HepG2 (cell line): ENCODE measurements at regions not wholly inside any gene's neighbourhood (a gene's known extent, or its start where the extent isn't known, plus 50 kb on each side); places are given as distances from the start of the nearest gene placed in this dataset.
"Not testable (repeated sequence)": the region's sequence is repeated elsewhere in the genome, so short reads cannot be mapped to it uniquely, and the experiment has no call there.

Source experiments
- ATAC-seq: fragments of 200-7000 bp; cut with Tn5 transposase; 3 replicates; pipeline ENCODE4 v1.9.1; 2020; ENCODE audit warnings: mild to moderate bottlenecking, moderate library complexity
- BruUV-seq: library from RNA; stranded (reverse); fragments of 400-500 nt; replicated peaks from 2 replicates; lab custom pipeline; 2021; lab: Mats Ljungman, UMichigan
- CTCF ChIA-PET: fragments of 300-600 bp; formaldehyde crosslinking; extraction: SDS; loops from one replicate; lab custom pipeline; 2021; ENCODE audit warnings: low total read pairs, inconsistent platforms, low intra/inter-chr PET ratio; lab: Yijun Ruan, JAX
- POLR2A ChIA-PET: fragments of 350-600 bp; sonication (Branson Sonifier 250); formaldehyde crosslinking; loops from one replicate; lab custom pipeline; 2020; ENCODE audit warnings: antibody characterized with exemption, inconsistent platforms; lab: Yijun Ruan, JAX
- DNase-seq: peaks from one replicate; pipeline ENCODE4 v3.0.0-alpha.2; 2015; ENCODE audit warnings: low spot score
- FAIRE-seq: peaks from 3 replicates; lab custom pipeline; 2011; peaks lifted over from hg19 to GRCh38; lab: Jason Lieb, UNC
- H2AFZ ChIP-seq: one replicate; pipeline ENCODE4 v1.6.1; 2011; ENCODE audit warnings: low read length, inconsistent platforms
- H3K27ac ChIP-seq: fragments of 300-600 bp; 3 replicates; pipeline ENCODE4 v1.8.0; 2011; ENCODE audit warnings: mixed run types, mild to moderate bottlenecking, mixed read lengths, low read length, inconsistent platforms; ENCODE audit not compliant: insufficient read depth; ENCODE audit errors: extremely low read length
- H3K27me3 ChIP-seq, 2 experiments: fragments of 200-600 bp in 1 of 2; 2 replicates in 1 of 2; 3 replicates in 1 of 2; pipeline versions ENCODE4 v1.6.0 to v1.8.0; 2011; ENCODE audit warnings: low read length in 2 of 2, mild to moderate bottlenecking in 2 of 2, moderate library complexity in 2 of 2, inconsistent platforms in 1 of 2; ENCODE audit not compliant: insufficient read depth in 2 of 2, control insufficient read depth in 1 of 2
- H3K36me3 ChIP-seq, 2 experiments: fragments of 200-600 bp in 1 of 2; replicated peaks in 1 of 2; 2 replicates in 1 of 2; 3 replicates in 1 of 2; pipeline versions ENCODE4 v1.5.1 to v1.8.0; 2011; ENCODE audit warnings: low read length in 2 of 2, inconsistent platforms in 1 of 2; ENCODE audit not compliant: insufficient read depth in 2 of 2, control insufficient read depth in 1 of 2
- H3K4me1 ChIP-seq: 2 replicates; pipeline ENCODE4 v1.5.1; 2012; ENCODE audit warnings: low read length, inconsistent platforms; ENCODE audit not compliant: insufficient read depth
- H3K4me2 ChIP-seq: 2 replicates; pipeline ENCODE4 v1.6.0; 2011; ENCODE audit warnings: low read depth, low read length, inconsistent platforms
- H3K4me3 ChIP-seq, 3 experiments: fragments of 200-600 bp in 1 of 3; sonication (generic), shearing (Covaris generic) in 1 of 3; replicated peaks in 1 of 3; 2 replicates each; pipeline ENCODE4 v1.5.1; 2011 to 2016; ENCODE audit warnings: low read length in 3 of 3, inconsistent platforms in 2 of 3, low read depth in 2 of 3, mild to moderate bottlenecking in 2 of 3, control low read depth in 1 of 3, mixed read lengths in 1 of 3; ENCODE audit not compliant: insufficient read depth in 1 of 3
- H3K79me2 ChIP-seq: one replicate; pipeline ENCODE4 v1.6.1; 2011; ENCODE audit warnings: low read length, inconsistent platforms; ENCODE audit not compliant: insufficient read depth
- H3K9ac ChIP-seq: 2 replicates; pipeline ENCODE4 v1.6.0; 2011; ENCODE audit warnings: mild to moderate bottlenecking, low read depth, low read length, inconsistent platforms; ENCODE audit not compliant: insufficient read depth
- H3K9me3 ChIP-seq: 2 replicates; pipeline ENCODE4 v1.5.1; 2012; ENCODE audit warnings: mild to moderate bottlenecking, low read length
- H4K20me1 ChIP-seq: 2 replicates; pipeline ENCODE4 v1.6.0; 2011; ENCODE audit warnings: inconsistent platforms, mild to moderate bottlenecking, low read length, moderate library complexity; ENCODE audit not compliant: insufficient read depth
- FIP1L1 ChIP-seq: fragments of 200-400 bp; formaldehyde crosslinking; IDR thresholded peaks from 2 replicates; pipeline ENCODE4 v1.6.1; 2018; ENCODE audit warnings: low read depth, mild to moderate bottlenecking, low read length, moderate library complexity, borderline replicate concordance; ENCODE audit not compliant: insufficient read depth
- GABPB1 ChIP-seq: IDR thresholded peaks from 2 replicates; pipeline ENCODE4 v1.6.1; 2016; ENCODE audit warnings: mild to moderate bottlenecking, missing genetic modification reagents, moderate library complexity, missing compliant biosample characterization
- JUNB ChIP-seq: sonication (generic); formaldehyde crosslinking; IDR thresholded peaks from 2 replicates; pipeline ENCODE4 v1.8.0; 2022; ENCODE audit warnings: missing genetic modification reagents, mild to moderate bottlenecking, borderline replicate concordance
- MBD4 ChIP-seq: IDR thresholded peaks from 2 replicates; pipeline ENCODE4 v1.6.1; 2012; ENCODE audit warnings: low read length, inconsistent platforms, borderline replicate concordance
- PTBP1 ChIP-seq: fragments of 200-400 bp; formaldehyde crosslinking; IDR thresholded peaks from 2 replicates; pipeline ENCODE4 v1.6.1; 2018; ENCODE audit warnings: low read length, low read depth; ENCODE audit not compliant: poor library complexity, severe bottlenecking
- RARA ChIP-seq: IDR thresholded peaks from 2 replicates; pipeline ENCODE4 v1.6.1; 2016; ENCODE audit warnings: missing genetic modification reagents, missing compliant biosample characterization
- SMARCC2 ChIP-seq: fragments of 450-650 bp; IDR thresholded peaks from 2 replicates; pipeline ENCODE4 v1.6.1; 2017; ENCODE audit warnings: antibody characterized with exemption, mild to moderate bottlenecking
- SNAPC2 ChIP-seq: sonication (generic); formaldehyde crosslinking; IDR thresholded peaks from 2 replicates; pipeline ENCODE4 v1.8.1; 2022; ENCODE audit warnings: mild to moderate bottlenecking, missing genetic modification reagents
- ZKSCAN5 ChIP-seq: sonication (generic); formaldehyde crosslinking; IDR thresholded peaks from 2 replicates; pipeline ENCODE4 v1.5.1; 2020; ENCODE audit warnings: mild to moderate bottlenecking, missing genetic modification reagents
- ZMAT5 ChIP-seq: sonication (generic); formaldehyde crosslinking; IDR thresholded peaks from 2 replicates; pipeline ENCODE4 v1.5.0; 2020; ENCODE audit warnings: mild to moderate bottlenecking, low read depth, missing genetic modification reagents, borderline replicate concordance
- ZNF136 ChIP-seq: sonication (generic); formaldehyde crosslinking; IDR thresholded peaks from 2 replicates; pipeline ENCODE4 v1.8.1; 2022; ENCODE audit warnings: low read depth, mild to moderate bottlenecking, moderate library complexity, missing genetic modification reagents
- ZNF550 ChIP-seq: sonication (generic); formaldehyde crosslinking; IDR thresholded peaks from 2 replicates; pipeline ENCODE4 v1.4.0; 2020; ENCODE audit warnings: mild to moderate bottlenecking, missing genetic modification reagents, borderline replicate concordance
- ZNF747 ChIP-seq: sonication (generic); formaldehyde crosslinking; IDR thresholded peaks from 2 replicates; pipeline ENCODE4 v1.8.1; 2023; ENCODE audit warnings: missing genetic modification reagents, mild to moderate bottlenecking, borderline replicate concordance
- ZNF780A ChIP-seq: sonication (generic); formaldehyde crosslinking; IDR thresholded peaks from 2 replicates; pipeline ENCODE4 v1.8.0; 2022; ENCODE audit warnings: mild to moderate bottlenecking, missing genetic modification reagents, moderate library complexity
- WGBS: methylation state at CpG from one replicate; pipeline ENCODE4 v1.1.6; 2017; ENCODE audit warnings: low lambda C conversion rate; 5-methylcytosine and 5-hydroxymethylcytosine counted together
- in situ Hi-C: cut with HindIII; loops from 2 replicates; pipeline ENCODE4 v1.10.0; 2017; ENCODE audit warnings: low pct_unique_long_range_greater_than_20kb; ENCODE audit not compliant: extremely low pct_ligation_motif_present
- intact Hi-C: fragments of 100-400 bp; cut with micrococcal nuclease; formaldehyde crosslinking; loops from one replicate; pipeline ENCODE4 v1.10.0; 2022; ENCODE audit not compliant: unreplicated experiment
- TF ChIP-seq, protein P1 (sequence below): sonication (generic); formaldehyde crosslinking; IDR thresholded peaks from 2 replicates; pipeline ENCODE4 v1.9.0; 2022; ENCODE audit warnings: missing genetic modification reagents, mild to moderate bottlenecking, borderline replicate concordance
- TF ChIP-seq, protein P2 (sequence below): fragments of 450-650 bp; IDR thresholded peaks from 2 replicates; pipeline ENCODE4 v1.6.1; 2017

DNA sequence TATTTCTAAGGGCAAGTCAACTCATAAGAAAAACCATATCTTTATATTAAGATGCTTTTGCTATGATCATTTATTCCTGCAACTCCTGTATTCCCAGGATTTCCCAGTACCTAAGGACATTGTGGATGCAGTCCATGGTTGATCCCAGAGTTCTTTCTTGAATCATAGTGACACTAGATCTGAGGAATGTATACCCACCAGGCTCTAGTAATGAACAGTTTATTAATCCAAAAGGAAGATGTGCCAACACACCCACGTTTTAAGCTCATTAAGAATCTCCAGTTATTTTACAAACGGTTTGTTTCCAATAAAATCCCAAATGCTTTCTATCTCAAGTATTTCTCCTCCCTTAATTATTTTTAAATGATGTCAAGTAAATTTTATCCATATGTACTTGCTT, 210.8 kb upstream of the ZEB2 start (continued):
- TF ChIP-seq ZNF747: no peak
- TF ChIP-seq RARA: no peak
- no peak for TF ChIP-seq SMARCC2
- no peak for TF ChIP-seq ZNF136 (CRISPR knock-in tag)
- TF ChIP-seq, protein P1, sequence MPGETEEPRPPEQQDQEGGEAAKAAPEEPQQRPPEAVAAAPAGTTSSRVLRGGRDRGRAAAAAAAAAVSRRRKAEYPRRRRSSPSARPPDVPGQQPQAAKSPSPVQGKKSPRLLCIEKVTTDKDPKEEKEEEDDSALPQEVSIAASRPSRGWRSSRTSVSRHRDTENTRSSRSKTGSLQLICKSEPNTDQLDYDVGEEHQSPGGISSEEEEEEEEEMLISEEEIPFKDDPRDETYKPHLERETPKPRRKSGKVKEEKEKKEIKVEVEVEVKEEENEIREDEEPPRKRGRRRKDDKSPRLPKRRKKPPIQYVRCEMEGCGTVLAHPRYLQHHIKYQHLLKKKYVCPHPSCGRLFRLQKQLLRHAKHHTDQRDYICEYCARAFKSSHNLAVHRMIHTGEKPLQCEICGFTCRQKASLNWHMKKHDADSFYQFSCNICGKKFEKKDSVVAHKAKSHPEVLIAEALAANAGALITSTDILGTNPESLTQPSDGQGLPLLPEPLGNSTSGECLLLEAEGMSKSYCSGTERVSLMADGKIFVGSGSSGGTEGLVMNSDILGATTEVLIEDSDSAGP (CRISPR knock-in tag): no peak

- intact Hi-C loops, H3K36me3 ChIP-seq, H3K4me2 ChIP-seq, in situ Hi-C loops, ATAC-seq, H3K9ac ChIP-seq, H3K4me1 ChIP-seq, FAIRE-seq, H3K79me2 ChIP-seq, CTCF ChIA-PET, BruUV-seq, DNase-seq, H3K27ac ChIP-seq, POLR2A ChIA-PET, H4K20me1 ChIP-seq, H3K4me3 ChIP-seq, H2AFZ ChIP-seq, H3K27me3 ChIP-seq: not testable (repeated sequence)
- 0% methylated on average over 2 of the region's 2 CpGs for WGBS
- peaks cover 27% of the 10 kb centered on the region; the same call in 1 of the 2 replicates for H3K9me3 ChIP-seq
Observed at GRCh38 chr2:144724460-144724859, 204.5 kb upstream of the ZEB2 start.

DNA sequence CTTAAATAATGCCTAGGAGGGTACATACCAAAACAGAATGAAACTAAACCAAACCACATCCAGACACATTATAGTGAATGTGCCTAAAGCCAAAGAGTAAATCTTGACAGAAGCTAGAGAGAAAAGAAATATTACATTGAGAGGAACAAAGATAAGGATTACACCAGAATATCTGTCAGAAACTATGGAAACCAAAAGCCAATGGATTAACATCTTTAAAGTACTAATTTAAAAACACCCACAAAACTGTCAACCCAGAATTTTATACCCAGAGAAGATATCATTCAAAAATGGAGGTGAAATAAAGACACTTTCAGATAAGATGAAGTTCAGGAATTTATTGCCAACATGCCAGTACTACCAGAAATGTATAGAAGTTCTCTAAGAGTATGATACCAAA, 198.5 kb upstream of the ZEB2 start:
- Histone ChIP-seq H3K27me3 (no peaks in the 10 kb centered on the region), H3K4me3 (no peak overlapping the region), H3K4me1 (no peaks in the 10 kb centered on the region), H2AFZ (no peak overlapping the region), H3K4me2 (no peak overlapping the region), H3K79me2 (no peaks in the 10 kb centered on the region), H3K27ac (no peak overlapping the region), H3K36me3 (no peaks in the 10 kb centered on the region), H4K20me1 (no peaks in the 10 kb centered on the region), H3K9me3 (peaks cover 40% of the 10 kb centered on the region), H3K9ac (no peak overlapping the region)
- FAIRE-seq: no peak
- no peak for DNase-seq
- ChIA-PET POLR2A (no interaction called here), CTCF (no interaction called here)
- in situ Hi-C loops (no loop called here), intact Hi-C loops (no loop called here)
- BruUV-seq: no TSS peak
- no peak for ATAC-seq
- no peak for TF ChIP-seq ZKSCAN5 (CRISPR knock-in tag)
- TF ChIP-seq MBD4: no peak
- TF ChIP-seq ZNF550 (CRISPR knock-in tag): no peak
- no peak for TF ChIP-seq ZNF780A
- TF ChIP-seq, protein P2, sequence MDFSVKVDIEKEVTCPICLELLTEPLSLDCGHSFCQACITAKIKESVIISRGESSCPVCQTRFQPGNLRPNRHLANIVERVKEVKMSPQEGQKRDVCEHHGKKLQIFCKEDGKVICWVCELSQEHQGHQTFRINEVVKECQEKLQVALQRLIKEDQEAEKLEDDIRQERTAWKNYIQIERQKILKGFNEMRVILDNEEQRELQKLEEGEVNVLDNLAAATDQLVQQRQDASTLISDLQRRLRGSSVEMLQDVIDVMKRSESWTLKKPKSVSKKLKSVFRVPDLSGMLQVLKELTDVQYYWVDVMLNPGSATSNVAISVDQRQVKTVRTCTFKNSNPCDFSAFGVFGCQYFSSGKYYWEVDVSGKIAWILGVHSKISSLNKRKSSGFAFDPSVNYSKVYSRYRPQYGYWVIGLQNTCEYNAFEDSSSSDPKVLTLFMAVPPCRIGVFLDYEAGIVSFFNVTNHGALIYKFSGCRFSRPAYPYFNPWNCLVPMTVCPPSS: no peak
- TF ChIP-seq JUNB (CRISPR knock-in tag): no peak
- TF ChIP-seq SNAPC2 (CRISPR knock-in tag): no peak
- TF ChIP-seq GABPB1 (CRISPR knock-in tag): no peak
- no peak for TF ChIP-seq PTBP1
- no peak for TF ChIP-seq FIP1L1
- no peak for TF ChIP-seq ZMAT5 (CRISPR knock-in tag)
